Left hindlimb (tissue), 1 donor: ENCODE measurements at regions not wholly inside any gene's neighbourhood (a gene's known extent, or its start where the extent isn't known, plus 50 kb on each side); places are given as distances from the start of the nearest gene placed in this dataset.
"Not testable (repeated sequence)": the region's sequence is repeated elsewhere in the genome, so short reads cannot be mapped to it uniquely, and the experiment has no call there.

Experiments
- DNase-seq: peaks from one replicate; pipeline ENCODE4 v3.0.0-alpha.2; 2018

GRCh38 chr1:219342836-219343235 lies 169.2 kb downstream of the LYPLAL1 start:
- no peak for DNase-seq

GRCh38 chr1:219340796-219341195 lies 167.1 kb downstream of the LYPLAL1 start:
- no peak for DNase-seq

GRCh38 chr1:219339466-219339865 lies 165.8 kb downstream of the LYPLAL1 start:
- DNase-seq = no peak

- no peak for DNase-seq
Observed at GRCh38 chr1:219337588-219337987, 163.9 kb downstream of the LYPLAL1 start.

GRCh38 chr1:219333626-219334025 lies 159.9 kb downstream of the LYPLAL1 start:
- no peak for DNase-seq

- DNase-seq = no peak
Observed at GRCh38 chr1:219331424-219331823, 157.7 kb downstream of the LYPLAL1 start.

GRCh38 chr1:219330669-219331068 lies 157.0 kb downstream of the LYPLAL1 start:
- no peak for DNase-seq

GRCh38 chr1:219330001-219330400 lies 156.3 kb downstream of the LYPLAL1 start:
- no peak for DNase-seq

- DNase-seq = no peak
Observed at GRCh38 chr1:219329578-219329977, 155.9 kb downstream of the LYPLAL1 start.

- DNase-seq = no peak
Observed at GRCh38 chr1:219326843-219327242, 153.2 kb downstream of the LYPLAL1 start.

GRCh38 chr1:219325368-219325742 lies 151.7 kb downstream of the LYPLAL1 start:
- DNase-seq = no peak

GRCh38 chr1:219324629-219325367 lies 151.1 kb downstream of the LYPLAL1 start:
- no peak for DNase-seq

- no peak for DNase-seq
Observed at GRCh38 chr1:219324171-219324570, 150.5 kb downstream of the LYPLAL1 start.

GRCh38 chr1:219323426-219323825 lies 149.7 kb downstream of the LYPLAL1 start:
- DNase-seq = no peak

GRCh38 chr1:219322766-219323165 lies 149.1 kb downstream of the LYPLAL1 start:
- DNase-seq = no peak

GRCh38 chr1:219320563-219320962 lies 146.9 kb downstream of the LYPLAL1 start:
- not testable (repeated sequence) for DNase-seq

GRCh38 chr1:219318826-219319225 lies 145.1 kb downstream of the LYPLAL1 start:
- DNase-seq = no peak

- no peak for DNase-seq
Observed at GRCh38 chr1:219317762-219318353, 144.2 kb downstream of the LYPLAL1 start.

GRCh38 chr1:219316066-219316465 lies 142.4 kb downstream of the LYPLAL1 start:
- DNase-seq = no peak

GRCh38 chr1:219313961-219314360 lies 140.3 kb downstream of the LYPLAL1 start:
- no peak for DNase-seq

GRCh38 chr1:219312967-219313366 lies 139.3 kb downstream of the LYPLAL1 start:
- DNase-seq = no peak

- DNase-seq = no peak
Observed at GRCh38 chr1:219310181-219310728, 136.6 kb downstream of the LYPLAL1 start.

- no peak for DNase-seq
Observed at GRCh38 chr1:219308367-219308766, 134.7 kb downstream of the LYPLAL1 start.
